ENCODE measurements at regions not wholly inside any gene's neighbourhood (a gene's known extent, or its start where the extent isn't known, plus 50 kb on each side); places are given as distances from the start of the nearest gene placed in this dataset.
"Not testable (repeated sequence)": the region's sequence is repeated elsewhere in the genome, so short reads cannot be mapped to it uniquely, and the experiment has no call there.

- CTCF ChIA-PET: interaction anchor here (0.7 kb wide), 1 partner anchor 455 kb away, joined by 4 read pairs; no protein-coding TSS in a partner anchor
Measured at GRCh38 chr10:30227481-30227880, 121.6 kb downstream of the MTPAP start.

GRCh38 chr10:30219971-30220751 is 128.9 kb downstream of the MTPAP start:
- no peak for DNase-seq
- Mint-ChIP-seq H3K4me3 (no peak overlapping the region), H3K9me3 (ENCODE audit: low read depth) (no peaks in the 10 kb centered on the region), H3K4me1 (peaks cover 9% of the 10 kb centered on the region), H3K27me3 (peaks cover 31% of the 10 kb centered on the region), H3K36me3 (ENCODE audit: low read depth) (no peaks in the 10 kb centered on the region), H3K27ac (no peak overlapping the region)
- ChIA-PET CTCF (no interaction called here), POLR2A (no interaction called here)
- intact Hi-C loops (cut with DNase I, micrococcal nuclease): no loop called here
- ATAC-seq: no peak

More at GRCh38 chr10:30227481-30227880, 121.6 kb downstream of the MTPAP start:
- intact Hi-C loops (cut with DNase I, micrococcal nuclease): no loop called here
- H3K27ac Mint-ChIP-seq: no peak overlapping the region
- H3K36me3 Mint-ChIP-seq (ENCODE audit: low read depth): no peaks in the 10 kb centered on the region
- H3K4me1 Mint-ChIP-seq: peaks cover 7% of the 10 kb centered on the region
- no peak for ATAC-seq
- no peak for DNase-seq
- no peaks in the 10 kb centered on the region for H3K9me3 Mint-ChIP-seq (ENCODE audit: low read depth)
- POLR2A ChIA-PET: no interaction called here
- peaks cover 3% of the 10 kb centered on the region for H3K27me3 Mint-ChIP-seq
- no peak overlapping the region for H3K4me3 Mint-ChIP-seq

GRCh38 chr10:30216821-30217220 is 132.3 kb downstream of the MTPAP start:
- ATAC-seq: no peak
- intact Hi-C loops (cut with DNase I, micrococcal nuclease): no loop called here
- CTCF ChIA-PET: no interaction called here

GRCh38 chr10:30215623-30216022 is 133.5 kb downstream of the MTPAP start:
- ChIA-PET POLR2A (no interaction called here), CTCF (no interaction called here)
- Mint-ChIP-seq H3K27ac (no peak overlapping the region), H3K9me3 (ENCODE audit: low read depth) (no peaks in the 10 kb centered on the region), H3K27me3 (peaks cover 22% of the 10 kb centered on the region), H3K36me3 (ENCODE audit: low read depth) (no peaks in the 10 kb centered on the region), H3K4me3 (no peak overlapping the region), H3K4me1 (peaks cover 9% of the 10 kb centered on the region)
- no peak for DNase-seq
- no peak for ATAC-seq
- intact Hi-C loops (cut with DNase I, micrococcal nuclease): no loop called here

More at GRCh38 chr10:30216821-30217220, 132.3 kb downstream of the MTPAP start:
- Mint-ChIP-seq H3K4me1 (peaks cover 9% of the 10 kb centered on the region), H3K4me3 (no peak overlapping the region), H3K9me3 (ENCODE audit: low read depth) (no peaks in the 10 kb centered on the region), H3K27me3 (peaks cover 29% of the 10 kb centered on the region), H3K36me3 (ENCODE audit: low read depth) (no peaks in the 10 kb centered on the region), H3K27ac (no peak overlapping the region)
- POLR2A ChIA-PET: no interaction called here
- DNase-seq: no peak

GRCh38 chr10:30215141-30215540 is 133.9 kb downstream of the MTPAP start:
- CTCF ChIA-PET: no interaction called here
- H3K27ac Mint-ChIP-seq: no peak overlapping the region
- H3K4me1 Mint-ChIP-seq: peaks cover 6% of the 10 kb centered on the region
- no peak for DNase-seq
- POLR2A ChIA-PET: no interaction called here
- H3K36me3 Mint-ChIP-seq (ENCODE audit: low read depth): no peaks in the 10 kb centered on the region
- ATAC-seq: no peak
- peaks cover 17% of the 10 kb centered on the region for H3K27me3 Mint-ChIP-seq
- H3K9me3 Mint-ChIP-seq (ENCODE audit: low read depth): no peaks in the 10 kb centered on the region
- intact Hi-C loops (cut with DNase I, micrococcal nuclease): no loop called here
- H3K4me3 Mint-ChIP-seq: no peak overlapping the region

- ATAC-seq: no peak
- H3K9me3 Mint-ChIP-seq (ENCODE audit: low read depth): no peaks in the 10 kb centered on the region
- intact Hi-C loops (cut with DNase I, micrococcal nuclease): no loop called here
Measured at GRCh38 chr10:30210296-30210695, 138.8 kb downstream of the MTPAP start.

GRCh38 chr10:30208330-30208729 is 140.7 kb downstream of the MTPAP start:
- CTCF ChIA-PET: no interaction called here
- H3K36me3 Mint-ChIP-seq (ENCODE audit: low read depth): no peaks in the 10 kb centered on the region
- POLR2A ChIA-PET: no interaction called here
- H3K4me1 Mint-ChIP-seq: no peaks in the 10 kb centered on the region
- no peak overlapping the region for H3K27ac Mint-ChIP-seq
- DNase-seq (no peak), ATAC-seq (no peak)
- intact Hi-C loops (cut with DNase I, micrococcal nuclease): no loop called here
- no peaks in the 10 kb centered on the region for H3K27me3 Mint-ChIP-seq
- no peak overlapping the region for H3K4me3 Mint-ChIP-seq
- no peaks in the 10 kb centered on the region for H3K9me3 Mint-ChIP-seq (ENCODE audit: low read depth)

More at GRCh38 chr10:30210296-30210695, 138.8 kb downstream of the MTPAP start:
- POLR2A ChIA-PET: no interaction called here
- no peaks in the 10 kb centered on the region for H3K36me3 Mint-ChIP-seq (ENCODE audit: low read depth)
- no peak overlapping the region for H3K27ac Mint-ChIP-seq
- no peaks in the 10 kb centered on the region for H3K4me1 Mint-ChIP-seq
- no peak for DNase-seq
- CTCF ChIA-PET: no interaction called here
- peaks cover 2% of the 10 kb centered on the region for H3K27me3 Mint-ChIP-seq
- no peak overlapping the region for H3K4me3 Mint-ChIP-seq

GRCh38 chr10:30207485-30208052 is 141.5 kb downstream of the MTPAP start:
- ChIA-PET POLR2A (no interaction called here), CTCF (no interaction called here)
- Mint-ChIP-seq H3K4me3 (no peak overlapping the region), H3K27ac (no peak overlapping the region), H3K4me1 (no peaks in the 10 kb centered on the region), H3K36me3 (ENCODE audit: low read depth) (no peaks in the 10 kb centered on the region), H3K27me3 (no peaks in the 10 kb centered on the region), H3K9me3 (ENCODE audit: low read depth) (no peaks in the 10 kb centered on the region)
- no peak for ATAC-seq
- DNase-seq: no peak
- intact Hi-C loops (cut with DNase I, micrococcal nuclease): no loop called here

GRCh38 chr10:30200017-30200415 is 140.6 kb upstream of the JCAD start:
- intact Hi-C loops (cut with DNase I, micrococcal nuclease): no loop called here
- H3K27me3 Mint-ChIP-seq: peaks cover 5% of the 10 kb centered on the region
- H3K4me3 Mint-ChIP-seq: no peak overlapping the region
- ChIA-PET CTCF (no interaction called here), POLR2A (no interaction called here)
- H3K9me3 Mint-ChIP-seq (ENCODE audit: low read depth): no peaks in the 10 kb centered on the region
- H3K36me3 Mint-ChIP-seq (ENCODE audit: low read depth): no peaks in the 10 kb centered on the region
- DNase-seq (no peak), ATAC-seq (no peak)
- no peak overlapping the region for H3K27ac Mint-ChIP-seq
- no peaks in the 10 kb centered on the region for H3K4me1 Mint-ChIP-seq

GRCh38 chr10:30199376-30200016 is 140.1 kb upstream of the JCAD start:
- Mint-ChIP-seq H3K27me3 (peaks cover 5% of the 10 kb centered on the region), H3K4me3 (no peak overlapping the region), H3K4me1 (no peaks in the 10 kb centered on the region), H3K36me3 (ENCODE audit: low read depth) (no peaks in the 10 kb centered on the region), H3K9me3 (ENCODE audit: low read depth) (no peaks in the 10 kb centered on the region), H3K27ac (no peak overlapping the region)
- ATAC-seq (no peak), DNase-seq (no peak)
- ChIA-PET POLR2A (no interaction called here), CTCF (no interaction called here)
- intact Hi-C loops (cut with DNase I, micrococcal nuclease): no loop called here

GRCh38 chr10:30197186-30197585 is 137.8 kb upstream of the JCAD start:
- DNase-seq (no peak), ATAC-seq (no peak)
- H3K27ac Mint-ChIP-seq: no peak overlapping the region
- H3K9me3 Mint-ChIP-seq (ENCODE audit: low read depth): no peaks in the 10 kb centered on the region
- intact Hi-C loops (cut with DNase I, micrococcal nuclease): no loop called here
- no peaks in the 10 kb centered on the region for H3K4me1 Mint-ChIP-seq
- POLR2A ChIA-PET: no interaction called here
- no peak overlapping the region for H3K4me3 Mint-ChIP-seq
- H3K36me3 Mint-ChIP-seq (ENCODE audit: low read depth): no peaks in the 10 kb centered on the region
- peaks cover 5% of the 10 kb centered on the region for H3K27me3 Mint-ChIP-seq
- CTCF ChIA-PET: interaction anchor here (0.7 kb wide), 1 partner anchor 387 kb away, joined by 5 read pairs; no protein-coding TSS in a partner anchor

GRCh38 chr10:30196559-30196958 is 137.2 kb upstream of the JCAD start:
- CTCF ChIA-PET; H3K36me3 Mint-ChIP-seq (ENCODE audit: low read depth); H3K4me3 Mint-ChIP-seq; intact Hi-C loops (cut with DNase I, micrococcal nuclease); DNase-seq; H3K27me3 Mint-ChIP-seq; POLR2A ChIA-PET; H3K9me3 Mint-ChIP-seq (ENCODE audit: low read depth); ATAC-seq; H3K27ac Mint-ChIP-seq; H3K4me1 Mint-ChIP-seq: not testable (repeated sequence)

All from activated CD4-positive, alpha-beta T cell treated with anti-CD3 and anti-CD28 coated beads for 36 hours (primary cell).